ENCODE measurements at regions not wholly inside any gene's neighbourhood (a gene's known extent, or its start where the extent isn't known, plus 50 kb on each side); places are given as distances from the start of the nearest gene placed in this dataset.

GRCh38 chr2:41321351-41321750 lies 726.5 kb upstream of the PKDCC start:
- TF ChIP-seq POLR2AphosphoS5 (IDR thresholded peaks at IDR 0.05) (no peak), CTCF (IDR thresholded peaks at IDR 0.05 in 8 of 11, conservative IDR thresholded peaks at IDR 0.05 in 3 of 11) (no peak), POLR2A (IDR thresholded peaks at IDR 0.05) (no peak)
